IPS-20b (cell line): ENCODE measurements at regions not wholly inside any gene's neighbourhood (a gene's known extent, or its start where the extent isn't known, plus 50 kb on each side); places are given as distances from the start of the nearest gene placed in this dataset.

Experiments
- H3K27ac ChIP-seq: one replicate; pipeline ENCODE4 v1.5.1; 2013; ENCODE audit warnings: low read length
- H3K27me3 ChIP-seq: 2 replicates; pipeline ENCODE4 v1.6.1; 2013; ENCODE audit warnings: mild to moderate bottlenecking, low read length, inconsistent platforms; ENCODE audit not compliant: insufficient read depth
- H3K36me3 ChIP-seq: 2 replicates; pipeline ENCODE4 v1.6.1; 2013; ENCODE audit warnings: low read depth, mild to moderate bottlenecking, inconsistent platforms, low read length, moderate library complexity; ENCODE audit not compliant: insufficient read depth
- H3K4me1 ChIP-seq: 2 replicates; pipeline ENCODE4 v1.6.1; 2013; ENCODE audit warnings: mild to moderate bottlenecking, control low read depth, inconsistent platforms, low read length, moderate library complexity; ENCODE audit not compliant: insufficient read depth
- H3K4me3 ChIP-seq: 2 replicates; pipeline ENCODE4 v1.5.1; 2013; ENCODE audit warnings: mild to moderate bottlenecking, low read length, inconsistent platforms
- H3K9ac ChIP-seq: 2 replicates; pipeline ENCODE4 v1.6.1; 2013; ENCODE audit warnings: low read depth, mild to moderate bottlenecking, inconsistent platforms, low read length, moderate library complexity
- H3K9me3 ChIP-seq: 2 replicates; pipeline ENCODE4 v1.6.1; 2013; ENCODE audit warnings: mild to moderate bottlenecking, low read depth, low read length, inconsistent platforms; ENCODE audit not compliant: insufficient read depth

DNA sequence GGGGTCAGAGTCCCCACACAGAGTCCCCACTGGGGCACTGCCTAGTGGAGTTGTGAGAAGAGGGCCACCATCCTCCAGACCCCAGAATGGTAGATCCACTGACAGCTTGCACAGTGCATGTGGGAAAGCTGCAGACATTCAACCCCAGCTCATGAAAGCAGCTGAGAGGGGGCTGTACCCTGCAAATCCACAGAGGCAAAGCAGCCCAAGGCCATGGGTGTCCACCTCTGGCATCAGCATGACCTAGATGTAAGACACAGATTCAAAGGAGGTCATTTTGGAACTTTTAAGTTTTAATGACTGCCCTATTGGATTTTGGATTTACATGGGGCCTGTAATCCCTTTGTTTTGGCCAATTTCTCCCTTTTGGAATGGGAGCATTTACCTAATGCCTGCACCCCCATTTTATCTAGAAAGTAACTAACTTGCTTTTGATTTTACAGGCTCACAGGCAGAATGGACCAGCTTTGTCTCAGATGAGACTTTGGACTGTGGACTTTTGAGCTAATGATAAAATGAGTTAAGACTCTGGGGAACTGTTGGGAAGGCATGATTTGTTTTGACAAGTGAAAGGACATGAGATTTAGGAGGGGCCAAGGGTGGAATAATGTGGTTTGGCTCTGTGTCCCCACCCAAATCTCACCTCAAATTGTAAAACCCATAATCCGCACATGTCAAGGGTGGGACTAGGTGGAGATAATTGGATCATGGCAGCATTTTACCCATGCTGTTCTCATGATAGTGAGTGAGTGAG is 56.3 kb upstream of the ITGA1 start:
- Histone ChIP-seq H3K9me3 (no peaks in the 10 kb centered on the region), H3K36me3 (no peaks in the 10 kb centered on the region), H3K9ac (no peak overlapping the region), H3K27me3 (no peaks in the 10 kb centered on the region), H3K27ac (no peak overlapping the region), H3K4me3 (no peak overlapping the region), H3K4me1 (no peaks in the 10 kb centered on the region)

DNA sequence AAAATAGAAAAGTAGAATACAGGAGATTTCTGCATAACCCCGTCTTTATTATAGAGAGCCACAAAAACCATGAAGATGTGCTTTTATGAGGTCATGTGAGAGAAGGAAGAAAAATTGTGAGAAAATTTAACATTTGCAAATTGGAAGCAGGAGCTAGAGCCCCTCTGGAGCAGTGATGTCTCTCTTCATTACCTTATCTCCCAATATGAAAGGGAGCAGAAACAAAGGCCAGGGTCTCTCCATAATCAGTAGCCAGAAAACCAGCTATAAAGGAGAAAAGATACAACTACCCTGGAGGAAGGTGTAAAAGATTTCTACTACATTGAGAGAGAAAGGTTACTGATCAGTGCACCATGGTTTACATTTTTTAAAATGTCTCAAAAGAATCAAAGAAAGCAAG is 53.2 kb upstream of the ITGA1 start:
- Histone ChIP-seq H3K36me3 (no peaks in the 10 kb centered on the region), H3K9me3 (no peaks in the 10 kb centered on the region), H3K9ac (no peak overlapping the region), H3K4me3 (no peak overlapping the region), H3K27me3 (no peaks in the 10 kb centered on the region), H3K27ac (no peak overlapping the region), H3K4me1 (no peaks in the 10 kb centered on the region)

DNA sequence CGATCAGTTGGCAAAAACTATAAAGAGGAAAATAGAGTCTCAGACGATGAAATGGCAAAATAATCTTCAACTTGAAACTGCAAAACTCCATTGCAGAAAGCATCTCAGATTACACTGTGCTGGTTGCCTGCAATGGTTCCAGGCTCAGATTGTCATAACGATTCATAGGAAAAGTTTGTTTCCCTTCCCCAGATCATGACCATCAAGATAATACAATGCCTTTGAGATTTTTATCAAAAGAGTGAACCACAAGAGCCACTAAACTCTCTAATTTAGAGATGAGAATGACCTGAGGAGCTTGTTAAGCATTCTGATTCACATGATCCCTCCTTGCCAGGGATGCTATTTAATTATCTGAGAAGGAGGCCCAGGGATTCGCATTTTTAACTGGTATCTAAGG is 52.6 kb upstream of the ITGA1 start:
- Histone ChIP-seq H3K9ac (no peak overlapping the region), H3K36me3 (no peaks in the 10 kb centered on the region), H3K4me3 (no peak overlapping the region), H3K27ac (no peak overlapping the region), H3K4me1 (no peaks in the 10 kb centered on the region), H3K9me3 (no peaks in the 10 kb centered on the region), H3K27me3 (no peaks in the 10 kb centered on the region)
